ENCODE measurements at regions not wholly inside any gene's neighbourhood (a gene's known extent, or its start where the extent isn't known, plus 50 kb on each side); places are given as distances from the start of the nearest gene placed in this dataset.
"Not testable (repeated sequence)": the region's sequence is repeated elsewhere in the genome, so short reads cannot be mapped to it uniquely, and the experiment has no call there.

DNA sequence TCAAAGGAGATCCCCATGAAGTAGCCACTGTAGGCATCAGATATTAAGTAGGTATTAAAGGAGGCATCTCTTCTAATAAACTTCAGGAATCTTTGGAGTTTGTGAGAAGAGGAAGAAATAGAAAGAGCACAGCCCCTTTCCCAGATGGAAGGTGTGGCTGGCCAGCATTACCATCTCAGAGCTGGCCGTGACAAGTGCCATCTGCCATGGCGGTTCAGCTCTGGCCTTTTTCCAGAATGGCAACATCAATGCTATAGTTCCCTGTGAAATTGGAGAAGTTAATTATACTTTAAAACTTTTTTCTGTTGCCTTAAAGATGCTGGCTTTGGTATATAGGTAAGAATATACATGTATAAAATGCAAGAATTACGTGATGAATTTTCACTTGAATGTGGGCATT, 51.9 kb upstream of the MCUR1 start:
- intact Hi-C loops (cut with DNase I): no loop called here
- no peak for DNase-seq (ENCODE audit: low spot score in 2 of 2)
- no peaks in the 10 kb centered on the region for H3K27me3 ChIP-seq
- H3K9me3 ChIP-seq: no peaks in the 10 kb centered on the region
- no peaks in the 10 kb centered on the region for H3K36me3 ChIP-seq
- TF ChIP-seq, protein P1, sequence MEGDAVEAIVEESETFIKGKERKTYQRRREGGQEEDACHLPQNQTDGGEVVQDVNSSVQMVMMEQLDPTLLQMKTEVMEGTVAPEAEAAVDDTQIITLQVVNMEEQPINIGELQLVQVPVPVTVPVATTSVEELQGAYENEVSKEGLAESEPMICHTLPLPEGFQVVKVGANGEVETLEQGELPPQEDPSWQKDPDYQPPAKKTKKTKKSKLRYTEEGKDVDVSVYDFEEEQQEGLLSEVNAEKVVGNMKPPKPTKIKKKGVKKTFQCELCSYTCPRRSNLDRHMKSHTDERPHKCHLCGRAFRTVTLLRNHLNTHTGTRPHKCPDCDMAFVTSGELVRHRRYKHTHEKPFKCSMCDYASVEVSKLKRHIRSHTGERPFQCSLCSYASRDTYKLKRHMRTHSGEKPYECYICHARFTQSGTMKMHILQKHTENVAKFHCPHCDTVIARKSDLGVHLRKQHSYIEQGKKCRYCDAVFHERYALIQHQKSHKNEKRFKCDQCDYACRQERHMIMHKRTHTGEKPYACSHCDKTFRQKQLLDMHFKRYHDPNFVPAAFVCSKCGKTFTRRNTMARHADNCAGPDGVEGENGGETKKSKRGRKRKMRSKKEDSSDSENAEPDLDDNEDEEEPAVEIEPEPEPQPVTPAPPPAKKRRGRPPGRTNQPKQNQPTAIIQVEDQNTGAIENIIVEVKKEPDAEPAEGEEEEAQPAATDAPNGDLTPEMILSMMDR (IDR thresholded peaks at IDR 0.05): no peak
- H3K27ac ChIP-seq: no peak overlapping the region
- H3K4me3 ChIP-seq: no peak overlapping the region
- no peaks in the 10 kb centered on the region for H3K4me1 ChIP-seq

GRCh38 chr6:13865141-13865540, 50.8 kb upstream of the MCUR1 start:
- DNase-seq (ENCODE audit: low spot score in 2 of 2): no peak
- H3K4me1 ChIP-seq: peaks cover 0 to 1% of the 10 kb centered on the region in 2 donors
- no peaks in the 10 kb centered on the region for H3K9me3 ChIP-seq
- intact Hi-C loops (cut with DNase I): no loop called here
- H3K4me3 ChIP-seq: no peak overlapping the region
- H3K27ac ChIP-seq: no peak overlapping the region
- no peaks in the 10 kb centered on the region for H3K36me3 ChIP-seq
- peaks cover 5% of the 10 kb centered on the region for H3K27me3 ChIP-seq
- TF ChIP-seq, protein P1 (IDR thresholded peaks at IDR 0.05): no peak

GRCh38 chr6:13864669-13865068, 50.3 kb upstream of the MCUR1 start:
- DNase-seq (ENCODE audit: low spot score in 2 of 2); H3K4me3 ChIP-seq; H3K4me1 ChIP-seq; H3K36me3 ChIP-seq; intact Hi-C loops (cut with DNase I); H3K27ac ChIP-seq; H3K27me3 ChIP-seq; H3K9me3 ChIP-seq: not testable (repeated sequence)
